T-helper 2 cell treated with Interferon-gamma antibody and Interleukin-4, amounts not matched to agents 5 μg/mL and 100 μg/mL, for 36 hours (primary cell): ENCODE measurements at regions not wholly inside any gene's neighbourhood (a gene's known extent, or its start where the extent isn't known, plus 50 kb on each side); places are given as distances from the start of the nearest gene placed in this dataset.
A peak's percentile ranks its signal among the peaks of the same experiment; 100 is the strongest.

Experiments
- DNase-seq: peaks from one replicate; pipeline ENCODE4 v3.0.0; 2021; ENCODE audit warnings: low spot score
- H3K27ac Mint-ChIP-seq: one replicate; pipeline ENCODE4 v1.8.0; 2021; ENCODE audit warnings: mild to moderate bottlenecking, mixed read lengths
- H3K27me3 Mint-ChIP-seq: one replicate; pipeline ENCODE4 v1.8.0; 2021; ENCODE audit warnings: low read depth, mixed read lengths
- H3K36me3 Mint-ChIP-seq: one replicate; pipeline ENCODE4 v1.8.0; 2021; ENCODE audit warnings: low read depth, mixed read lengths
- H3K4me1 Mint-ChIP-seq: one replicate; pipeline ENCODE4 v1.8.0; 2021; ENCODE audit warnings: low read depth, mixed read lengths
- H3K4me3 Mint-ChIP-seq: one replicate; pipeline ENCODE4 v1.8.0; 2022; ENCODE audit warnings: mild to moderate bottlenecking, moderate library complexity, mixed read lengths
- H3K9me3 Mint-ChIP-seq: one replicate; pipeline ENCODE4 v1.8.0; 2021; ENCODE audit warnings: mixed read lengths

DNA sequence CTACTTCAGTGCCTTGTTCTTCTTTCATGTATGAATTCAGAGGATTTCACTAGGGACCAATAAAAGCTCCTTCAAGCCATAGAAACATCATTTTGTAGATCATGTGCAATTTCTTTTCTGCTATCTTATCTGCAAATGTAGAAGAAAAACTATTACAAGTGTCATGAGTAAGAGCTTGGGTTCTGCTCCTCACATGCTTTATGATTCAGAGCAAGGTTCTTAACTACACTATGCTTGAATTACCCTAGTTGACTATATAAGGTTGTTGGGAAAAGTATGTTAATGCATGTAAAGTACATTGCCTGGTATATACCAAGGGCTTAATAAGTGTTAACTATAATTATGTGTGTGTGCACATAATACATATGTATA lies 91.4 kb upstream of the S1PR1 start:
- Mint-ChIP-seq H3K9me3 (no peaks in the 10 kb centered on the region), H3K27ac (no peak overlapping the region), H3K36me3 (peaks cover 3% of the 10 kb centered on the region), H3K4me3 (no peak overlapping the region), H3K4me1 (peaks cover 24% of the 10 kb centered on the region), H3K27me3 (no peaks in the 10 kb centered on the region)
- no peak for DNase-seq

DNA sequence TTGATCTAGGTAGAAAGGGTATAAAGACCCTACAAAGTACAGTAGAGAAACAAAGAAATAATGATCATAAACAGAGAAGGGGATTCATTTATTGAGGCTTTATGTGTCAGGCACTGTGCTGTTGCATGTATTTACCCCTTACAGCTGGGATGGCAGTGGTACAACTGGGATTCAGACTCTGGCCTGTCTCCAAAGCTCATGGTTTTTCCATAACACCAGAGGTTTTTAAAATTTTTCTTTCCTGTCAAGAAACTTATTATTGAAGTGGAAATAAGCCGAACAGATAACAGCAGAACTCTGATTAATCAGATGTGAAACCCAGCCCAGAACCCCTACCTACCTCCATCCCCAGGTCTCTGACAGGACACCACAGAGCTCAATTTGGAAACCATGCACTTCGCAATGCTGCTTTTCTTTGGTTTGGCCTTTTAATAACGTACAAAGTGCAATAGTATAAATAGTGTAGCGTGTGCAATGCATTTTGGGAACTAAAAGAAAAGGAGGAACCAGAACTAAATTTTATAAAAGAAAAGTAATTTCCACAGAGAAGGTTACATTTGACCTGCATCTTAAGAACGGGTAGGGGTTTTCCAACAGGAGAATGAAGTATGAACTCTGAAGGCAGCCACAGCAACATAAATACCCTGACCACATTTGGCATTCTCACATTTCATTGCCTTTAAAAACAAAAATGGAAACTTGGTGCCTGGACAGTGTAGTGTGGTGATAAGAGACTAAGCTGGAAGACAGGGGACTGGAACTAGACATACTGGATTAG lies 92.0 kb upstream of the S1PR1 start:
- Mint-ChIP-seq H3K9me3 (no peaks in the 10 kb centered on the region), H3K36me3 (peaks cover 3% of the 10 kb centered on the region), H3K4me1 (peaks cover 25% of the 10 kb centered on the region), H3K27me3 (no peaks in the 10 kb centered on the region), H3K27ac (no peak overlapping the region), H3K4me3 (no peak overlapping the region)
- no peak for DNase-seq

DNA sequence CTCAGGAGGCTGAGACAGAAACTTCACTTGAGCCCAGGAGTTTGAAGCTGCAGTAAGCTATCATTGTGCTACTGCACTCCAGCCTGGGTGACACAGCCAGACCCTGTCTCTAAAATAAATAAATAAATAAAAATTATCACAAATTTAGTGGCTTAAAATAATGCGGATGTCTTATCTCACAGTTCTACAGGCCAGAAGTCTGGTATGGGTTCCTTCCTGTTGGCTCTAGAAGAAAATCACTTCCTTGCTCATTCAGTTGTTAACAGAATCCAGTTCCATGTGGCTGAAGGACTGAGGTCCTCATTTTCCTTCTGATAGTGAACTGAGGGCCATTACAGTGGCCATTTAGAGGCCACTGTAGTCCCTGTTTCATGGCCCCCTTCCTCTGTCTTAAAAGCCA lies 94.6 kb upstream of the S1PR1 start:
- H3K27me3 Mint-ChIP-seq: no peaks in the 10 kb centered on the region
- H3K4me1 Mint-ChIP-seq: peaks cover 36% of the 10 kb centered on the region
- no peaks in the 10 kb centered on the region for H3K9me3 Mint-ChIP-seq
- DNase-seq: no peak
- H3K27ac Mint-ChIP-seq: no peak overlapping the region
- no peak overlapping the region for H3K4me3 Mint-ChIP-seq
- peaks cover 3% of the 10 kb centered on the region for H3K36me3 Mint-ChIP-seq

DNA sequence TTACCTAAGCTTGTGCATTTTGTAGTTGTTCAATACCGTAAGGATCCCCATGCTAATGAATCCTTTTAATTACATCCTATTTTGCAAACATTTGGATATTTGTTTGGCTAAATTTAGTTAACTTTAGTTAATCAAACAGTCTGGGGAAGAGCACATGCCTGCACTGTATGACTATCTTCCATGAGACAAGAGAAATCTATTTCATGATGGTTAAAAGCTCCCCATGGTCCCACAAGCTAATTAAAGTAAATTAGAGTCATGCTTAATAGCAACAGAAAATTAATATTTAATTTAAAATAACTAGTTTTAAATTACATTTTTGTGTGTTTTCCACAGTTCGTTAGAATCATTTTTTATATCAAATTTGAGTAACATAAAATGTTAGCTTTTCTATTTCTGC lies 95.4 kb upstream of the S1PR1 start:
- Mint-ChIP-seq H3K27ac (no peak overlapping the region), H3K4me1 (peaks cover 45% of the 10 kb centered on the region), H3K9me3 (no peaks in the 10 kb centered on the region), H3K4me3 (no peak overlapping the region), H3K36me3 (peaks cover 3% of the 10 kb centered on the region), H3K27me3 (no peaks in the 10 kb centered on the region)
- no peak for DNase-seq

DNA sequence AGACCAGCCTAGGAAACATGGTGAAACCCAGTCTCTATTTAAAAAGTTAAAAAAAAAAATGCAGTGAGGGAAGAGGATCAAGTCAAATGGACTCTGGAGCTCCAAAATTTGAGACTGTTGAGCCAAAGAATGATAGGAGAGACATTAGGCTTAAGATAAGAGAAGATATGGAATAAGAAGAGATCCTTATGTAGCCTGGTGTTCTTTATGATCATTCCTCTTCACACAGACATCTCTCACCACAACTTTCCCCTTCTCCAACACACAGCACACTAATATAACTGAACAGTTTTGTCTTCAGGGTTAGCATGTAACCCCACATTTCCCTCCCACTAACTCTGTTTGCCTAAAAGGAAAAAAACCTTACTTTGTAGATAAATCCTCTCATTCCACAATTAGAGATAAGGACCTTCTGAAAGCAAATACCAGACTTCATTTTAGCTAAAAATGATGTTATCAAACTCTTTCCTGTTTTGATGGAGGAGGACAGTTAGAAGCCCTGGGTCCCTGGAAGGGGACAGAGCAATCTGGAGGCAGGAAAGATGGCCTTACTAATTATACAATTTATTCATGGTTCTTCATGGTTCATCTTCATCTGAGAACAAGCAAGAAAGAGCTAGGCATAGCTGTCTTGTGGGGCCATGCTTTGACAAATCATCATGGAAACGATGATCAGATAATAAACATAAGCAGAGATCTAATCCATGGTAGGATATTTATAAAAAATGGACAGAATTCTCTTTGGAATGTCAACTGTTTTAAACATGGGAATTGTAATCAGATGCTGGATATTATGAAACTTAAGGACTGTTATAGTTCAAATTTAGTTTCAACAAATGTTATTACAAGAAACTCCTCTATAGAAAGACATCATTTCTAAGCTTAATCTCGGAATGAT lies 96.7 kb upstream of the S1PR1 start:
- no peak for DNase-seq
- H3K27me3 Mint-ChIP-seq: no peaks in the 10 kb centered on the region
- peak overlapping the region; percentile 3 for H3K27ac Mint-ChIP-seq
- H3K9me3 Mint-ChIP-seq: no peaks in the 10 kb centered on the region
- H3K36me3 Mint-ChIP-seq: peaks cover 4% of the 10 kb centered on the region
- H3K4me3 Mint-ChIP-seq: no peak overlapping the region
- peaks cover 48% of the 10 kb centered on the region for H3K4me1 Mint-ChIP-seq

DNA sequence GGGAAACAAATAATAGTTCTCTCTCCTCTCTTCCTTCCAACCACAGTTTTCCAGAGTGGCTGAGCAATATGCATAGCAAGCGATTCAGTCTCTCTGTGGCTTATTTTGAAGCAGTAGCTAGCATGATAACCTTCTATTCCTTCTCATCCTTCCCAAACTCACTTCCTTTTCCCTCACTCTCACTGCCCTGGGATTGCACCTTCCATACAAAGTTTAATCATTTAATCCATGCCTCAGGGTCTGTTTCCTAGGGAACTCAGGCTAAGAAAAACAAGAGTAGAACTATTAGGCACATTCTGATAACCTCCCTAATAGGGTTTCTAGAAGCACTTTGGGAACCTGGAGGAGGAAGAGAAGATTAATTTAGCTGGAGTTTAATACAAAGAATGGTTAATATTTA lies 97.7 kb upstream of the S1PR1 start:
- H3K9me3 Mint-ChIP-seq: no peaks in the 10 kb centered on the region
- H3K36me3 Mint-ChIP-seq: peaks cover 7% of the 10 kb centered on the region
- H3K4me1 Mint-ChIP-seq: peaks cover 56% of the 10 kb centered on the region
- no peaks in the 10 kb centered on the region for H3K27me3 Mint-ChIP-seq
- H3K27ac Mint-ChIP-seq: no peak overlapping the region
- no peak overlapping the region for H3K4me3 Mint-ChIP-seq
- no peak for DNase-seq

DNA sequence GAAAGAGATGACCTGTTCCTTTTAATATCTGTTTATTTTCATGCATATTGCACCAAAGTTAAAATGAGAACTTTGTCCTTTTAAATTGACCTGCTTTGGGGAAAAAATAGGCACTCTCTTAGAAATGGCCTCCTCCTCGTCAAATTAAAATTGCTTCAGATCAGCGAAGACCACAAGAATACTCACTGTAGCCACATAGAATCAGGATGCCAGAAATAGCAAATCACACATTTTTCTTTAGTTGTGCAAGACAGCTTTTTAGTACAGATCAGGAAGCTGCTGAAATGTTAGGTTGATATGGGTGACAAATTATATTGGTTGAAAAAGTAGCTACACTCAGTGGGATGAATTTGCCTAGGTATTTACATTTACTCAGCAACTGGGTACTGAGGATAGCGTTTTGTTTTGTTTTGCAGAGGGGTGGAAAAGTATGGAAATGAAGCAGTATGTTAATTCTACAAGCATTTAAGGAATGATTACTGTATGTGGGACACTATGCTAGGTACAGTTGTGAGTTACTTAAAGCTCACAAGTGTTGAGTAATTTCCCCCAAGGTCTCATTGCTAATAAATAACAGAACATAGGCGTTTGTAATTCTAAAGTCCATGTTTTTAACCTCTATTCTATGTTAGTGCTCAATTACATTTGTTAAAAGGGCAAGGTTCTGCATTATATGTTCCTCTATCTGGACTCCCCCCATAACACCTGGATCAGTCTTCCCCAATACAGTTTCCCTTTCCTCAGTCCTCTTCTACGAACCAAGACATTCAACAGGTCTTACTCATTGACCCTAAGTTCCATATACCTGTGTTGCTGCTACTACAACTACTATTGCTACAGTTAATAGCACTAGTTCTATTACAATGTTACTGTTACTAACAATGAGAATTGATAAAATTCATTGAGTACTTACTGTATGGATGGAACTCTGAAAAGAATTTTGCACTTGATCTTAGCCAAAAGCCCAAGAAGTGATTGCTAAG lies 99.4 kb upstream of the S1PR1 start:
- Mint-ChIP-seq H3K4me1 (peaks cover 60% of the 10 kb centered on the region), H3K27me3 (no peaks in the 10 kb centered on the region), H3K9me3 (no peaks in the 10 kb centered on the region), H3K4me3 (peak overlapping the region; percentile 60), H3K36me3 (peaks cover 7% of the 10 kb centered on the region), H3K27ac (peak overlapping the region; percentile 73)
- DNase-seq: no peak

DNA sequence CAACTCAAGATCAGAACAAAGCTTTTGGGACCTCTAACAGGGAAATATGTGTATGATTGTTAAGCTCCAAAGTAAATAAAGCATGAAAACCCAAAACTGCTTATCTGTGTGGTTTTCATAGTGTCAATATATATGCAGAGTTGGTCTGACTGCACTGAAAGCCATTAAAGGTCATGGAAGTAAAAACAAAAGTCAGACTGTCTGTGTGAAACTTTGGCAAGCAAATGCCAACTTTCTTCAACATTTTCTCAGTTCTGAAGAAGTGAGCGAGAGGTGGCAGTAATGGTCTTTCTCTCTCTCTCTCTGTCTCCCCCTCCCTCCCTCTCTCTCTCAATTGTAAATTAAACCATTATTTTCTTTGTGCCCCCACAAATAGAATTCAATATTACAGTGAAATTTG lies 100.1 kb upstream of the S1PR1 start:
- H3K27ac Mint-ChIP-seq: peak overlapping the region; percentile 73
- H3K4me1 Mint-ChIP-seq: peaks cover 63% of the 10 kb centered on the region
- DNase-seq: peak; percentile 50
- no peaks in the 10 kb centered on the region for H3K9me3 Mint-ChIP-seq
- H3K27me3 Mint-ChIP-seq: no peaks in the 10 kb centered on the region
- peaks cover 7% of the 10 kb centered on the region for H3K36me3 Mint-ChIP-seq
- peak overlapping the region; percentile 60 for H3K4me3 Mint-ChIP-seq

DNA sequence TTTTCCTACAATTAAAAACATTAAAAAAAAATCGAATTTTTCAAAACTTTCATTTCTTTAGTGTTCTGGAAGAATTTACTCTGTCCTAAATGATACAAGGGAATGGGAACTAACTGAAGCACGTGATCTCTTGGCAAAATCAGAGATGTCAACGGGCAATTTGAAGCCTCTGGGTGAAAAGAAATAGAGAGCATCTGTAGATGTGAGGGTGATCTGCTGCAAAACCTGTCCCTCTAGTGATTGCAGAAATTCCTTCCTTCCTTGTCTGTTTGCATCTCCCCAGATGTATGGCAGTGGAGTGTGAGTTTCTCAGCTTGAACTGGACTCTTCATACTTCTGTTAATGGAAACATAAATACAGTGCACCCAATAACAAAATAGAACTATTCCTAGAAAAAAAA lies 100.5 kb upstream of the S1PR1 start:
- Mint-ChIP-seq H3K4me1 (peaks cover 68% of the 10 kb centered on the region), H3K9me3 (no peaks in the 10 kb centered on the region), H3K4me3 (peak overlapping the region; percentile 60), H3K27ac (peak overlapping the region; percentile 73), H3K36me3 (peaks cover 7% of the 10 kb centered on the region), H3K27me3 (no peaks in the 10 kb centered on the region)
- DNase-seq: no peak

DNA sequence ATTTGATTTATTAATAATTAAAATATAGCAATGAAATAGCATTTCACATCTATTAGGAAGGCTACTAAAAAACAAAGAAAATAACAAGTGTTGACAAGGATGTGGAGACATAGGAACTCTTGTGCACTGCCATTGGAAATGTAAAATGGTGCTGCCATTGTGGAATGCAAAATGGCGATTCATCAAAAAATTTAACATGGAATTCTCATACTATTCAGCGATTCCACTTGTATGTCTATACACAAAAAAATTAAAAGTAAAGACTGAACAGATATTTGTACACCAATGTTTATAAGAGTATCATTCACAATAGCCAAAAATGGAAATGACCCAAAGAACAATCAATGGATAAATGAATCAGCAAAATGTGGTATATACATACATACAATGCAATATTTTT lies 101.3 kb upstream of the S1PR1 start:
- peak overlapping the region; percentile 49 for H3K27ac Mint-ChIP-seq
- peak overlapping the region; percentile 43 for H3K4me3 Mint-ChIP-seq
- H3K36me3 Mint-ChIP-seq: peaks cover 7% of the 10 kb centered on the region
- no peaks in the 10 kb centered on the region for H3K9me3 Mint-ChIP-seq
- DNase-seq: no peak
- H3K27me3 Mint-ChIP-seq: no peaks in the 10 kb centered on the region
- peaks cover 75% of the 10 kb centered on the region for H3K4me1 Mint-ChIP-seq

DNA sequence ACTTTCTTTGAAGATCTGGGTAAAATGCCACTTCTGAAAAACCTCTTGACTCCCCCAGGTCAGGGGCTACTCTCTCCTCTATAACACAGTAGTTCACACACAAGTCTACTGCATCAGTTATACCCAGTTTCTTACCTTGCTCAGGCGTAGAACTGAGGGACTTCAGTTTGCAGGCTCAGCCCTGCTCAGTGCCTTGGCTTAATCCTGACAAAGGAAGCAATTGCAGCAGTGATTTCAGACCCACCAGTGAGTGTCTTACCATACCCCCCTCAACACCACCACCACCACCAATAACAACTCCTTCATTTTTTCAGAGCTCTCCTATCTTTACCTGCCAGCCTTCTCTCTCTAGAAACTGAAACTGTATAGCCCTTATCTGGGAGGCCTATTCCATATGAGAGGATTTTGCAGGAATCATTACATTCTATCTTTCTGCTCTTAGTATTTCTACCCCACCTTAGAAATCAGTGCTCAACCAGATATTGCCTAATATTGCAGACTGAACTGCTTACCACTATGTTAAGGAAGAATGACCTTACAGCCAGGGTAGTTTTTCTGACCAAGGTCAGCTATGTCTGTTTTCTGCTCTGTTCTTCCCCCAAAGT lies 105.5 kb upstream of the S1PR1 start:
- H3K9me3 Mint-ChIP-seq: no peaks in the 10 kb centered on the region
- H3K36me3 Mint-ChIP-seq: peaks cover 7% of the 10 kb centered on the region
- H3K4me3 Mint-ChIP-seq: no peak overlapping the region
- H3K27ac Mint-ChIP-seq: no peak overlapping the region
- no peak for DNase-seq
- peaks cover 62% of the 10 kb centered on the region for H3K4me1 Mint-ChIP-seq
- no peaks in the 10 kb centered on the region for H3K27me3 Mint-ChIP-seq

DNA sequence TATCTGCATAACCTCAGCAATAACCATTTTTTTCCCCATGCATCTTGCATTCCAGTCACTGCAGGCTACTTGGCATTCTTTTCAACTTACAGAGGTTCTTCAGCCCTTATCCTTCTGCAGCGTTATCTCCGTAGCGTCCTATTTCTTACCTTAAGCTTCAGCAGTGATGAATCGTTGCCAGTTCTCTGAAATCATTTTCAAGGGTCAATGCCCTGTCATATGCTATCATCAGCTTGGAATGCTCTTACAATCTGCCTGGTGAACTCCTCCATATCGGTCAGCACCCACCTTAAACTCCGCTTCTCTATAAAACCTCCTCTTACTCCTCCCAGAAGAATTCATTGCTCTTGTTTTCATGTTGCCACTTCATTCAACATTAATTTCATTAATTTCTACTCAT lies 105.1 kb upstream of the DPH5 start:
- H3K27ac Mint-ChIP-seq: no peak overlapping the region

DNA sequence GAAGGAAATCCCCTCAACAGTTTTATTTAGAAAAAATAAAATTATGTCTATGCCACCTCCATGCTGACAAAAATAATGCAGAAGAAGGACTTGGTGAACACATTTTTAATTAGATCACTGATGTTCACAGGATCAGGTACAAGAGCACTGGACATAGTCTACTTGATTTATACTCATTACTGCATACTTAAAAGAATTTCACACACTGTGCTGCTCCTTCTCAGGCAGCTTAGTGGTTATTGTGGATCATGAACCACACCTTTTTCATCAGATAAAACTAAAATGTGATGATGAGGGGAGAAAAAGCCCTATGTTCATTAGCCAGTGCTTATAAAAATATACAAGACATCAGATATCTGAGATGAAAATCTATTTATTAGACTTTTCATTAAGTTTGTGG lies 103.3 kb upstream of the DPH5 start:
- H3K9me3 Mint-ChIP-seq: peaks cover 5% of the 10 kb centered on the region

More for the DNA sequence above, 105.1 kb upstream of the DPH5 start:
- Mint-ChIP-seq H3K9me3 (no peaks in the 10 kb centered on the region), H3K4me3 (no peak overlapping the region), H3K27me3 (no peaks in the 10 kb centered on the region), H3K36me3 (peaks cover 7% of the 10 kb centered on the region), H3K4me1 (peaks cover 55% of the 10 kb centered on the region)
- no peak for DNase-seq

More for the DNA sequence above, 103.3 kb upstream of the DPH5 start:
- Mint-ChIP-seq H3K4me3 (peak overlapping the region; percentile 79), H3K27me3 (no peaks in the 10 kb centered on the region), H3K36me3 (peaks cover 9% of the 10 kb centered on the region), H3K4me1 (peaks cover 57% of the 10 kb centered on the region), H3K27ac (peak overlapping the region; percentile 93)
- DNase-seq: no peak
